Endothelial cell of umbilical vein (primary cell): ENCODE measurements at regions not wholly inside any gene's neighbourhood (a gene's known extent, or its start where the extent isn't known, plus 50 kb on each side); places are given as distances from the start of the nearest gene placed in this dataset.

Source experiments
- CTCF ChIP-seq, 2 donors: IDR thresholded peaks; 1 replicate in 1 of 2; 2 replicates in 1 of 2; pipeline ENCODE4 v1.5.1; 2011; ENCODE audit warnings: low read length in 2 of 2, mild to moderate bottlenecking in 2 of 2, moderate library complexity in 2 of 2, control low read depth in 1 of 2, inconsistent platforms in 1 of 2, low read depth in 1 of 2; ENCODE audit not compliant: insufficient read depth in 1 of 2; ENCODE audit errors: extremely low read depth in 1 of 2
- GATA2 ChIP-seq: IDR thresholded peaks from 2 replicates; pipeline ENCODE4 v1.7.0; 2011; ENCODE audit warnings: low read depth, mild to moderate bottlenecking, moderate library complexity, mixed read lengths, low read length; ENCODE audit not compliant: insufficient read length, insufficient read depth
- MAX ChIP-seq: IDR thresholded peaks from 2 replicates; pipeline ENCODE4 v1.6.1; 2011; ENCODE audit not compliant: insufficient read depth, insufficient read length
- POLR2A ChIP-seq: IDR thresholded peaks from 2 replicates; pipeline ENCODE4 v1.6.1; 2012; ENCODE audit warnings: low read depth, mild to moderate bottlenecking, control low read depth, low read length
- POLR2AphosphoS5 ChIP-seq: IDR thresholded peaks from 2 replicates; pipeline ENCODE4 v1.6.1; 2012; ENCODE audit warnings: low read depth, mild to moderate bottlenecking, control low read depth, low read length, moderate library complexity; ENCODE audit not compliant: insufficient read depth

GRCh38 chrX:16320765-16321355 is 153.6 kb downstream of the MAGEB17 start:
- TF ChIP-seq MAX: no peak
- no peak for TF ChIP-seq CTCF (IDR thresholded peaks at IDR 0.05; ENCODE audit: extremely low read depth in 1 of 2, insufficient read depth in 1 of 2, low read depth in 1 of 2, low read length in 2 of 2)
- TF ChIP-seq POLR2A: no peak
- TF ChIP-seq GATA2: no peak
- no peak for TF ChIP-seq POLR2AphosphoS5
